BE2C (cell line): ENCODE measurements at regions not wholly inside any gene's neighbourhood (a gene's known extent, or its start where the extent isn't known, plus 50 kb on each side); places are given as distances from the start of the nearest gene placed in this dataset.

Experiments used
- DNase-seq: peaks from one replicate; pipeline ENCODE4 v3.0.0-alpha.2; 2020
- H3K27me3 ChIP-seq: fragments of 250-450 bp; sonication (Bioruptor Pico); 2 replicates; pipeline ENCODE4 v1.5.1; 2020; ENCODE audit warnings: mild to moderate bottlenecking
- H3K36me3 ChIP-seq: fragments of 250-450 bp; sonication (Bioruptor Pico); 2 replicates; pipeline ENCODE4 v1.5.1; 2020; ENCODE audit warnings: mild to moderate bottlenecking
- H3K4me1 ChIP-seq: fragments of 250-450 bp; sonication (Bioruptor Pico); 2 replicates; pipeline ENCODE4 v1.5.1; 2020
- H3K4me3 ChIP-seq: 2 replicates; pipeline ENCODE4 v1.5.1; 2011; ENCODE audit warnings: low read depth, low read length
- H3K9me3 ChIP-seq: fragments of 250-450 bp; sonication (Bioruptor Pico); 2 replicates; pipeline ENCODE4 v1.5.1; 2020
- TF ChIP-seq, protein P1 (sequence below): IDR thresholded peaks from 2 replicates; pipeline ENCODE4 v1.5.1; 2012; ENCODE audit warnings: mild to moderate bottlenecking, low read depth, low read length

DNA sequence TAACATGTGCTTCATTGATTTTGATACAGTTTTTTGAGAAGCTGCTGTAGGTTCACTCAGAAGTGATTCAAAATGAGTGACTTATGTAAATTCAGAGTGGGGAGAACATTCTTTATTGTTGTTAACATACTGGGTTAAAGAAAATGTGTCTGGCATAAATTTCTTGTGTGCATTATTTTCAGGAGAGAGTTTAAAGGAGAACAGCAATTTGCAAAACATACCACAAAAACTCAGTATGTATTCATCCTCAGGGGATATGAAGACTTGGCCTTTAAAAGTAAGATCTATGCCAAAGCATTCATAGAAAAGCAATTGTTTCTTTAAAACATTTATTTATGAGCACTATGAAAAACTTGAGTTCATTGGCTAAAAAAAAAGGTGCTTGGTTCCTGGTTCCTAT lies 1089.8 kb downstream of the ROBO2 start:
- Histone ChIP-seq H3K4me3 (no peak overlapping the region), H3K4me1 (no peaks in the 10 kb centered on the region), H3K27me3 (no peaks in the 10 kb centered on the region), H3K36me3 (no peaks in the 10 kb centered on the region), H3K9me3 (no peaks in the 10 kb centered on the region)
- no peak for DNase-seq
- TF ChIP-seq, protein P1, sequence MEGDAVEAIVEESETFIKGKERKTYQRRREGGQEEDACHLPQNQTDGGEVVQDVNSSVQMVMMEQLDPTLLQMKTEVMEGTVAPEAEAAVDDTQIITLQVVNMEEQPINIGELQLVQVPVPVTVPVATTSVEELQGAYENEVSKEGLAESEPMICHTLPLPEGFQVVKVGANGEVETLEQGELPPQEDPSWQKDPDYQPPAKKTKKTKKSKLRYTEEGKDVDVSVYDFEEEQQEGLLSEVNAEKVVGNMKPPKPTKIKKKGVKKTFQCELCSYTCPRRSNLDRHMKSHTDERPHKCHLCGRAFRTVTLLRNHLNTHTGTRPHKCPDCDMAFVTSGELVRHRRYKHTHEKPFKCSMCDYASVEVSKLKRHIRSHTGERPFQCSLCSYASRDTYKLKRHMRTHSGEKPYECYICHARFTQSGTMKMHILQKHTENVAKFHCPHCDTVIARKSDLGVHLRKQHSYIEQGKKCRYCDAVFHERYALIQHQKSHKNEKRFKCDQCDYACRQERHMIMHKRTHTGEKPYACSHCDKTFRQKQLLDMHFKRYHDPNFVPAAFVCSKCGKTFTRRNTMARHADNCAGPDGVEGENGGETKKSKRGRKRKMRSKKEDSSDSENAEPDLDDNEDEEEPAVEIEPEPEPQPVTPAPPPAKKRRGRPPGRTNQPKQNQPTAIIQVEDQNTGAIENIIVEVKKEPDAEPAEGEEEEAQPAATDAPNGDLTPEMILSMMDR: no peak

DNA sequence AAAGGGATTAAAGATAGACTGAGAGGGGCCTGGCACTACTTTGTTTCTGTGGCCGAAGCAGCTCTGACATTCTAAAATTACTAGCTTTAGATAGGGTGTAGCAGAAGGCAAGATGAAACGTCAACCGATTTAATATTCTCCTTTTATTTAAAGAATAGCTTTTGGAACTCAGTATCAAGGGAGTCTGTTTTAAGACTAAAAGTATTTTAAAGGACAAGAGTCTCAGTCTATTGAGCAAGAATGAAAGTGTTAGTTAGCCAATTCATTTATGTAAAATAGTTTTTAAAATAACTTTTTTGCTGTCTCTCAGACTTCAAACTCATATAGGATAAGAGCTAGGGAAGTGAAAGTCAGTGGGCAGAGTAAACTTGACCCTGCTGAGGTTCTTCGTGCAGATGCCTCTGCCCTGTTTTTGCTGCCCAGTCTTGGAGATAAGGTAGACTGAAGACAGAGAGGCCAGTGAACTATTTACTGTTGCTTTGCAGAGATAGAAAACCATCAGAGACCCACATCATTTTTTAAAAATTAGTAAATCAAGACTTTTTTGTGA lies 1090.9 kb downstream of the ROBO2 start:
- Histone ChIP-seq H3K27me3 (no peaks in the 10 kb centered on the region), H3K9me3 (no peaks in the 10 kb centered on the region), H3K4me1 (no peaks in the 10 kb centered on the region), H3K4me3 (no peak overlapping the region), H3K36me3 (no peaks in the 10 kb centered on the region)
- TF ChIP-seq, protein P1: no peak
- DNase-seq: no peak

DNA sequence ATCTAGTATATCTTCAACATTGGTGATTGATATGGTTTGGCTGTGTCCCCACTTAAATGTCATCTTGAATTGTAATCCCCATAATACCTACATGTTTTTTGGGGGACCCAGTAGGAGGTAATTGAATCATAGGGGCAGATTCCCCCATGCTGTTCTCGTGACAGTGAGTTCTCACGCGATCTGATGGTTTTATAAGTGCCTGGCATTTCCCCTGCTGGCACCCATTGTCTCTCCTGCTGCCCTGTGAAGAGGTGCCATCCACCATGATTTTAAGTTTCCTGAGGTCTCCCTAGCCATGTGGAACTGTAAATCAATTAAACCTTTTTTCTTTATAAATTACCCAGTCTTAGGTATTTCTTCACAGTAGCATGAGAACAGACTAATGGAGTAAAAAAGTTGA lies 1094.6 kb downstream of the ROBO2 start:
- H3K4me1 ChIP-seq: no peaks in the 10 kb centered on the region
- no peaks in the 10 kb centered on the region for H3K36me3 ChIP-seq
- TF ChIP-seq, protein P1: no peak
- DNase-seq: no peak
- no peaks in the 10 kb centered on the region for H3K27me3 ChIP-seq
- no peak overlapping the region for H3K4me3 ChIP-seq
- no peaks in the 10 kb centered on the region for H3K9me3 ChIP-seq

DNA sequence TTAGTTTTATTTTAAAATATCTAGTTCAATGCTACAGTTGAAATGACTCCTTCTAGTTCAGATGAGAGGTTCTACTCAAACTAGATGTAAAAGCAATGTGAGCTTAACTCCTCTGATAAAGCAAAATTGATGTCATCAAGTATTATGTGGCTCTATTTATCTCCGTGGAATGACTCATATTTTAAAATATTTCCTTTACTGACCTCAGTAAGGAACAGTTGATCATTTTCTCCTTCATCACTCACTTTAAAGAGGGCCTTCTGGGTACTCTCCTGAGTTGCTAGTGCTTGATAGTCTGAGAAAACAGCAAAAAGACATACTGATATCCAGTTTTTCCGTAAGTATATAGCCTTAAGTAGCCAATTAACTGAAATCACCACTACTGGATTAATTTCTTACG lies 1099.3 kb downstream of the ROBO2 start:
- TF ChIP-seq, protein P1: no peak
- H3K4me1 ChIP-seq: no peaks in the 10 kb centered on the region
- no peak for DNase-seq
- no peaks in the 10 kb centered on the region; the same call in 1 of the 2 replicates for H3K27me3 ChIP-seq
- H3K9me3 ChIP-seq: no peaks in the 10 kb centered on the region
- no peaks in the 10 kb centered on the region for H3K36me3 ChIP-seq
- no peak overlapping the region for H3K4me3 ChIP-seq

DNA sequence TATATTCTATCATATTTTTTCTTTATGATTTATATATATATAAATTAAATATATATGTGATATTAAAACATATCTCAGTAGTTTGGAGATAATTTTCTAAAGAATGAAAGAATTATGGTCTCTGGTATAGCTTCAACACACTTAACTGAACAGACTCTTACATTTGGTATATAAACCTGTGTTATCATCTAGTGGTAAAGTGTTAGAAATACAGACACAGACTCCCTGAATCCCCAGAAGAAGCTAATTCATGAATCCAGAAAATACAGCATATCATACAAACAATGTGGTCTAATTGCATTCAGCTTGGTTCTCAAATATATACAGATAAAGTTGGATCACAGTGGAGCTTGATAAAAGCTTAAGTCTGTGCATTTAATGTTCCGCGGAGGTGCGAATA lies 1100.4 kb downstream of the ROBO2 start:
- Histone ChIP-seq H3K4me1 (no peaks in the 10 kb centered on the region), H3K9me3 (no peaks in the 10 kb centered on the region), H3K36me3 (no peaks in the 10 kb centered on the region), H3K27me3 (no peaks in the 10 kb centered on the region; the same call in 1 of the 2 replicates), H3K4me3 (no peak overlapping the region)
- TF ChIP-seq, protein P1: no peak
- DNase-seq: no peak

DNA sequence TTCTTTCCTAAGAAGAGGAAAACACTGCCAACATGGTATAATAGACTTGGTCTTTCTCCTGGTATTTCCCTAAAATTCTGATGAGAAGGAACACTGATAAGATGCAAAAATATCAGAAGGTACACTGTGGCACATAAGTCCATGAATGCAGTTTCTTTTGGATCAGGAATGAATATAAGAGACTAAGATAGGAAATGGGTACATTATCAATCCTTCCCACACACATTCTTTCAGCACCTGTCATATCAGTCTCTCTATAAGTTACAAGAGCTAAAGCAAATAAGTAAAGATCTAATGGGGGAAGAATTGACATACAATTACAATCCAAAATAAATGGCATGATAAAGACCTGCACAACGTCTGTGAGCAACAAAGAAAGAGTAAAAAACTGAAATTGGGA lies 1101.0 kb downstream of the ROBO2 start:
- Histone ChIP-seq H3K36me3 (no peaks in the 10 kb centered on the region), H3K4me3 (no peak overlapping the region), H3K9me3 (no peaks in the 10 kb centered on the region), H3K4me1 (no peaks in the 10 kb centered on the region), H3K27me3 (no peaks in the 10 kb centered on the region; the same call in 1 of the 2 replicates)
- TF ChIP-seq, protein P1: no peak
- no peak for DNase-seq
